Esophagus muscularis mucosa (tissue), 4 donors: ENCODE measurements at regions not wholly inside any gene's neighbourhood (a gene's known extent, or its start where the extent isn't known, plus 50 kb on each side); places are given as distances from the start of the nearest gene placed in this dataset.
"Not testable (repeated sequence)": the region's sequence is repeated elsewhere in the genome, so short reads cannot be mapped to it uniquely, and the experiment has no call there.

ENCODE experiments used
- DNase-seq: peaks from one replicate; pipeline ENCODE4 v3.0.0-alpha.2; 2017; ENCODE audit errors: extremely low spot score
- H3K27ac ChIP-seq, 4 donors: fragments of 200-600 bp; sonication (generic); replicated peaks in 1 of 4; 1 replicate in 3 of 4; 2 replicates in 1 of 4; pipeline ENCODE4 v1.5.1; 2016 to 2019; ENCODE audit warnings: mild to moderate bottlenecking in 1 of 4
- H3K27me3 ChIP-seq, 4 donors: fragments of 200-600 bp; sonication (generic); one replicate each; pipeline versions ENCODE4 v1.5.1 to v1.6.0; 2016 to 2019
- H3K36me3 ChIP-seq, 4 donors: fragments of 200-600 bp; sonication (generic); one replicate each; pipeline ENCODE4 v1.5.1; 2016 to 2019
- H3K4me1 ChIP-seq, 4 donors: fragments of 200-600 bp; sonication (generic); one replicate each; pipeline ENCODE4 v1.5.1; 2016 to 2019
- H3K4me3 ChIP-seq, 4 donors: fragments of 200-600 bp; sonication (generic); 1 replicate in 2 of 4; 2 replicates in 2 of 4; pipeline ENCODE4 v1.5.1; 2016 to 2019; ENCODE audit warnings: mild to moderate bottlenecking in 4 of 4, moderate library complexity in 1 of 4
- H3K9me3 ChIP-seq, 4 donors: fragments of 200-600 bp; sonication (generic); 1 replicate in 3 of 4; 2 replicates in 1 of 4; pipeline ENCODE4 v1.5.1; 2016 to 2019
- CTCF ChIP-seq, 3 experiments: fragments of 200-600 bp in 2 of 3; fragments of 450-650 bp in 1 of 3; sonication (generic) in 2 of 3; IDR thresholded peaks; one replicate each; pipeline ENCODE4 v1.5.1; 2017 to 2019; ENCODE audit warnings: antibody characterized with exemption in 3 of 3, mild to moderate bottlenecking in 2 of 3, moderate library complexity in 1 of 3
- EP300 ChIP-seq: sonication (generic); formaldehyde crosslinking; IDR thresholded peaks from one replicate; pipeline ENCODE4 v1.6.1; 2017; ENCODE audit warnings: antibody characterized with exemption
- POLR2A ChIP-seq: fragments of 450-650 bp; IDR thresholded peaks from one replicate; pipeline ENCODE4 v1.6.1; 2017; ENCODE audit warnings: antibody characterized with exemption, moderate library complexity, mild to moderate bottlenecking, low read depth
- POLR2AphosphoS5 ChIP-seq, 2 donors: sonication (generic); formaldehyde crosslinking; IDR thresholded peaks; one replicate each; pipeline ENCODE4 v1.6.1; 2017; ENCODE audit warnings: antibody characterized with exemption in 2 of 2
- WGBS: methylation state at CpG from one replicate; pipeline ENCODE4 v1.1.5; 2018; 5-methylcytosine and 5-hydroxymethylcytosine counted together
- intact Hi-C: fragments of 100-400 bp; cut with DNase I; formaldehyde crosslinking; loops from one replicate; pipeline ENCODE4 v1.15.1; 2023

GRCh38 chr1:188620236-188620635, 1791.5 kb downstream of the PLA2G4A start:
- TF ChIP-seq EP300 = no peak
- TF ChIP-seq POLR2AphosphoS5 (IDR thresholded peaks at IDR 0.05) = no peak
- no peak for TF ChIP-seq CTCF (IDR thresholded peaks at IDR 0.05)
- no peak for TF ChIP-seq POLR2A
- intact Hi-C loops = no loop called here
- Histone ChIP-seq H3K36me3 (no peaks in the 10 kb centered on the region), H3K4me1 (no peaks in the 10 kb centered on the region), H3K27ac (no peak overlapping the region), H3K9me3 (no peaks in the 10 kb centered on the region), H3K27me3 (no peaks in the 10 kb centered on the region), H3K4me3 (no peak overlapping the region)
- 92% methylated on average over 4 of the region's 4 CpGs for WGBS
- no peak for DNase-seq

GRCh38 chr1:188641566-188642211, 1812.9 kb downstream of the PLA2G4A start:
- H3K4me1 ChIP-seq = no peaks in the 10 kb centered on the region
- DNase-seq = no peak
- 88% methylated on average over 2 of the region's 2 CpGs for WGBS

GRCh38 chr1:188642704-188643103, 1814.0 kb downstream of the PLA2G4A start:
- TF ChIP-seq POLR2A = no peak
- no peak for TF ChIP-seq EP300
- no peak for TF ChIP-seq CTCF (IDR thresholded peaks at IDR 0.05)
- TF ChIP-seq POLR2AphosphoS5 (IDR thresholded peaks at IDR 0.05) = no peak
- WGBS = 96% methylated on average over 5 of the region's 5 CpGs

More at GRCh38 chr1:188641566-188642211, 1812.9 kb downstream of the PLA2G4A start:
- intact Hi-C loops = no loop called here
- peaks cover 0 to 4% (median 0%) of the 10 kb centered on the region in 4 donors for H3K9me3 ChIP-seq
- H3K27me3 ChIP-seq = no peaks in the 10 kb centered on the region
- no peak for TF ChIP-seq EP300
- TF ChIP-seq POLR2A = no peak
- TF ChIP-seq CTCF (IDR thresholded peaks at IDR 0.05) = no peak
- no peak for TF ChIP-seq POLR2AphosphoS5 (IDR thresholded peaks at IDR 0.05)
- H3K27ac ChIP-seq = no peak overlapping the region
- H3K4me3 ChIP-seq = no peak overlapping the region
- H3K36me3 ChIP-seq = no peaks in the 10 kb centered on the region

GRCh38 chr1:188652678-188653077, 1823.9 kb downstream of the PLA2G4A start:
- TF ChIP-seq POLR2A (no peak), POLR2AphosphoS5 (IDR thresholded peaks at IDR 0.05) (no peak), EP300 (no peak), CTCF (IDR thresholded peaks at IDR 0.05) (no peak)
- H3K27me3 ChIP-seq = no peaks in the 10 kb centered on the region
- no peaks in the 10 kb centered on the region for H3K4me1 ChIP-seq
- no peak for DNase-seq
- H3K9me3 ChIP-seq = no peaks in the 10 kb centered on the region
- H3K27ac ChIP-seq = no peak overlapping the region
- H3K4me3 ChIP-seq = no peak overlapping the region
- H3K36me3 ChIP-seq = no peaks in the 10 kb centered on the region
- intact Hi-C loops = no loop called here
- 77% methylated on average over 1 of the region's 1 CpG for whole genome bisulfite sequencing

More at GRCh38 chr1:188642704-188643103, 1814.0 kb downstream of the PLA2G4A start:
- DNase-seq = no peak
- peaks cover 0 to 4% (median 0%) of the 10 kb centered on the region in 4 donors for H3K9me3 ChIP-seq
- H3K27ac ChIP-seq = no peak overlapping the region
- intact Hi-C loops = no loop called here
- no peaks in the 10 kb centered on the region for H3K27me3 ChIP-seq
- no peak overlapping the region for H3K4me3 ChIP-seq
- H3K36me3 ChIP-seq = no peaks in the 10 kb centered on the region
- no peaks in the 10 kb centered on the region for H3K4me1 ChIP-seq

GRCh38 chr1:188655966-188656365, 1821.7 kb downstream of the BRINP3 start:
- H3K36me3 ChIP-seq, H3K4me1 ChIP-seq, H3K4me3 ChIP-seq, H3K9me3 ChIP-seq, H3K27me3 ChIP-seq, H3K27ac ChIP-seq, intact Hi-C loops, DNase-seq: not testable (repeated sequence)
- WGBS = 95% methylated on average over 16 of the region's 16 CpGs
